A549 (cell line): ENCODE measurements at regions not wholly inside any gene's neighbourhood (a gene's known extent, or its start where the extent isn't known, plus 50 kb on each side); places are given as distances from the start of the nearest gene placed in this dataset.
A peak's percentile ranks its signal among the peaks of the same experiment; 100 is the strongest.

Source experiments
- ATAC-seq, 2 experiments: fragments of 200-7000 bp in 1 of 2; fragments of >200 bp in 1 of 2; cut with Nextera tagmentation in 1 of 2; cut with Tn5 transposase in 1 of 2; 3 replicates each; pipeline versions ENCODE4 v1.8.0 to v1.9.1; 2018 to 2020; ENCODE audit warnings: mild to moderate bottlenecking in 1 of 2, moderate library complexity in 1 of 2
- CTCF ChIA-PET: fragments of 300-600 bp; sonication (Branson Sonifier 250); formaldehyde crosslinking; extraction: SDS; loops from one replicate; lab custom pipeline; 2021; ENCODE audit warnings: antibody characterized with exemption, inconsistent platforms; lab: Yijun Ruan, JAX
- POLR2A ChIA-PET: fragments of 350-600 bp; formaldehyde crosslinking; extraction: SDS; loops from one replicate; lab custom pipeline; 2021; ENCODE audit warnings: antibody characterized with exemption, inconsistent platforms; lab: Yijun Ruan, JAX
- DNase-seq, 2 experiments: peaks; one replicate each; pipeline versions ENCODE4 v3.0.0 to v3.0.0-alpha.2; 2011 to 2016; ENCODE audit warnings: low read depth in 1 of 2, low spot score in 1 of 2
- FAIRE-seq: peaks from 2 replicates; lab custom pipeline; 2011; peaks lifted over from hg19 to GRCh38; lab: Jason Lieb, UNC
- H3K27ac ChIP-seq, 2 experiments: fragments of >200 bp; sonication (Bioruptor Twin); formaldehyde crosslinking; 3 replicates each; pipeline ENCODE4 v1.5.1; 2016 to 2017
- H3K4me1 ChIP-seq: fragments of >200 bp; sonication (Bioruptor Twin); formaldehyde crosslinking; 3 replicates; pipeline ENCODE4 v1.6.1; 2016
- H3K4me2 ChIP-seq: fragments of >200 bp; sonication (Bioruptor Twin); formaldehyde crosslinking; 3 replicates; pipeline ENCODE4 v1.6.1; 2016
- H3K4me3 ChIP-seq: fragments of >200 bp; sonication (Bioruptor Twin); formaldehyde crosslinking; 3 replicates; pipeline ENCODE4 v1.5.1; 2016
- H3K9me3 ChIP-seq: fragments of >200 bp; sonication (Bioruptor Twin); formaldehyde crosslinking; 3 replicates; pipeline ENCODE4 v1.6.1; 2016
- BHLHE40 ChIP-seq: IDR thresholded peaks from 2 replicates; pipeline ENCODE4 v1.6.1; 2012; ENCODE audit warnings: low read depth, low read length, inconsistent platforms
- CEBPB ChIP-seq, 2 experiments: fragments of >200 bp in 1 of 2; sonication (Bioruptor Twin) in 1 of 2; formaldehyde crosslinking in 1 of 2; IDR thresholded peaks; 2 replicates each; pipeline ENCODE4 v1.6.1; 2012 to 2016
- EHMT2 ChIP-seq: fragments of 200-600 bp; sonication (generic); IDR thresholded peaks from 2 replicates; pipeline ENCODE4 v1.6.1; 2016; ENCODE audit warnings: antibody characterized with exemption, low read depth, mild to moderate bottlenecking, moderate library complexity
- ESRRA ChIP-seq: fragments of 150-350 bp; IDR thresholded peaks from 2 replicates; pipeline ENCODE4 v1.6.1; 2014; ENCODE audit warnings: mild to moderate bottlenecking, low read length, borderline replicate concordance
- FOSB ChIP-seq: fragments of 250-450 bp; sonication (Bioruptor Pico); IDR thresholded peaks from 2 replicates; pipeline ENCODE4 v1.5.0; 2020; ENCODE audit warnings: mild to moderate bottlenecking, moderate library complexity
- FOSL2 ChIP-seq, 2 experiments: fragments of 450-650 bp in 1 of 2; fragments of >200 bp in 1 of 2; sonication (Bioruptor Twin) in 1 of 2; formaldehyde crosslinking; IDR thresholded peaks; 2 replicates each; pipeline versions ENCODE4 v1.5.0 to v1.6.1; 2016 to 2020; ENCODE audit warnings: mild to moderate bottlenecking in 1 of 2, moderate library complexity in 1 of 2
- GATA3 ChIP-seq: IDR thresholded peaks from 2 replicates; pipeline ENCODE4 v1.6.1; 2012; ENCODE audit warnings: borderline replicate concordance
- HEYL ChIP-seq: fragments of 250-450 bp; sonication (Bioruptor Pico); IDR thresholded peaks from 2 replicates; pipeline ENCODE4 v1.8.0; 2021; ENCODE audit warnings: mild to moderate bottlenecking, moderate library complexity
- HOXB13 ChIP-seq: fragments of 250-450 bp; sonication (Bioruptor Pico); IDR thresholded peaks from 2 replicates; pipeline ENCODE4 v1.5.0; 2020; ENCODE audit warnings: low read depth, mild to moderate bottlenecking, moderate library complexity
- JUNB ChIP-seq: fragments of >200 bp; sonication (Bioruptor Twin); formaldehyde crosslinking; IDR thresholded peaks from 2 replicates; pipeline ENCODE4 v1.6.1; 2016
- MAFK ChIP-seq: fragments of 450-650 bp; IDR thresholded peaks from 2 replicates; pipeline ENCODE4 v1.6.1; 2014; ENCODE audit not compliant: partially characterized antibody
- NPAS2 ChIP-seq: fragments of 250-450 bp; sonication (Bioruptor Pico); IDR thresholded peaks from 2 replicates; pipeline ENCODE4 v1.8.0; 2022; ENCODE audit warnings: mild to moderate bottlenecking, moderate library complexity, borderline replicate concordance
- POLR2A ChIP-seq: IDR thresholded peaks from 2 replicates; pipeline ENCODE4 v1.6.1; 2012; ENCODE audit warnings: mild to moderate bottlenecking, low read length
- RAD21 ChIP-seq, 2 experiments: fragments of >200 bp in 1 of 2; sonication (Bioruptor Twin) in 1 of 2; formaldehyde crosslinking in 1 of 2; IDR thresholded peaks in 1 of 2; conservative IDR thresholded peaks in 1 of 2; 2 replicates in 1 of 2; 3 replicates in 1 of 2; pipeline ENCODE4 v1.6.1; 2012 to 2018; ENCODE audit warnings: inconsistent platforms in 1 of 2
- RCOR1 ChIP-seq: fragments of 150-350 bp; IDR thresholded peaks from 2 replicates; pipeline ENCODE4 v1.6.1; 2014; ENCODE audit warnings: antibody characterized with exemption, low read length, low read depth
- SMC3 ChIP-seq: fragments of >200 bp; sonication (Bioruptor Twin); formaldehyde crosslinking; IDR thresholded peaks from 3 replicates; pipeline ENCODE4 v1.6.1; 2018; ENCODE audit warnings: inconsistent platforms
- SREBF2 ChIP-seq: fragments of 450-650 bp; IDR thresholded peaks from 2 replicates; pipeline ENCODE4 v1.6.1; 2014; ENCODE audit warnings: mild to moderate bottlenecking, moderate library complexity
- TFCP2L1 ChIP-seq: fragments of 250-450 bp; sonication (Bioruptor Pico); IDR thresholded peaks from 2 replicates; pipeline ENCODE4 v1.5.0; 2021; ENCODE audit warnings: mild to moderate bottlenecking
- ZNF302 ChIP-seq: fragments of 250-450 bp; sonication (Bioruptor Pico); IDR thresholded peaks from 2 replicates; pipeline ENCODE4 v1.9.0; 2021; ENCODE audit warnings: inconsistent platforms, mild to moderate bottlenecking, moderate library complexity
- ZSCAN20 ChIP-seq: fragments of 250-450 bp; sonication (Bioruptor Pico); IDR thresholded peaks from 2 replicates; pipeline ENCODE4 v1.8.0; 2022; ENCODE audit warnings: mild to moderate bottlenecking, moderate library complexity
- WGBS: methylation state at CpG from one replicate; pipeline ENCODE4 v1.1.6; 2017; ENCODE audit errors: missing lambda C conversion rate; 5-methylcytosine and 5-hydroxymethylcytosine counted together
- TF ChIP-seq, protein P1 (sequence below): fragments of 450-650 bp; IDR thresholded peaks from 2 replicates; pipeline ENCODE4 v1.6.1; 2014; ENCODE audit warnings: antibody characterized with exemption
- TF ChIP-seq, protein P2 (sequence below): IDR thresholded peaks from 2 replicates; pipeline ENCODE4 v1.6.1; 2012; ENCODE audit warnings: low read depth, borderline replicate concordance
- TF ChIP-seq, protein P3 (sequence below): IDR thresholded peaks from 2 replicates; pipeline ENCODE4 v1.6.1; 2012
- TF ChIP-seq, protein P4 (sequence below): fragments of 150-350 bp; IDR thresholded peaks from 2 replicates; pipeline ENCODE4 v1.6.1; 2014; ENCODE audit warnings: low read depth, mild to moderate bottlenecking, low read length
- TF ChIP-seq, protein P5 (sequence below): fragments of >200 bp; sonication (Bioruptor Twin); formaldehyde crosslinking; IDR thresholded peaks from 3 replicates; pipeline ENCODE4 v1.5.1; 2016
- TF ChIP-seq, protein P6 (sequence below): fragments of 250-450 bp; sonication (Bioruptor Pico); IDR thresholded peaks from 2 replicates; pipeline ENCODE4 v1.5.0; 2021; ENCODE audit warnings: mild to moderate bottlenecking, moderate library complexity, borderline replicate concordance

DNA sequence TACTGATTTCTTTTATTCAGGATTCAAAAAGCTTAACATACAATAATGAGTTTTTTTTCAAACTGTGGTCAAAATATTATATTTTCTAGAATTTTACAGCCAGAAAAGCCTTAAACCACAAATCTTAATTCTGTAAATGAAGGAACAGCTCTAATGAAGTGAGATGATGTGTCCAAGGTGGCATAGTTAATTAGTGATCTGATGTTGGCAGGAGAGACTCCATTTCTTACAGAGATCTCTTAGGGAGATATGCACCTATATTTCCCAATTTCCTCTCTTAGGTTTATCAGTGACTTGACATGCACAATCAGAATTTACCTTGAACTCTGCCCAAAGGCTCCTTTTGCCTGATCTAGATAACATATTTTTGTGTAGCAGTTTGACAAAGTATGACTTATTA is 211.1 kb upstream of the ZNF804B start:
- FAIRE-seq = no peak
- Histone ChIP-seq H3K4me3 (no peak overlapping the region), H3K9me3 (peaks cover 5% of the 10 kb centered on the region; the same call in 1 of the 3 replicates), H3K27ac (no peak overlapping the region), H3K4me1 (no peaks in the 10 kb centered on the region), H3K4me2 (no peak overlapping the region)
- CTCF ChIA-PET = interaction anchor here (1.3 kb wide), 1 partner anchor 14 kb away, joined by 3 read pairs; no protein-coding TSS in a partner anchor
- DNase-seq = no peak
- ATAC-seq = no peak
- POLR2A ChIA-PET = no interaction called here
- TF ChIP-seq CEBPB (IDR thresholded peaks at IDR 0.05) (no peak), ESRRA (no peak), FOSL2 (IDR thresholded peaks at IDR 0.05) (no peak), FOSL2 (CRISPR knock-in tag; IDR thresholded peaks at IDR 0.05) (no peak), TFCP2L1 (CRISPR knock-in tag) (no peak), RCOR1 (no peak), HEYL (CRISPR knock-in tag) (no peak), SREBF2 (no peak), ZNF302 (CRISPR knock-in tag) (no peak), FOSB (CRISPR knock-in tag) (no peak)
- TF ChIP-seq, protein P1, sequence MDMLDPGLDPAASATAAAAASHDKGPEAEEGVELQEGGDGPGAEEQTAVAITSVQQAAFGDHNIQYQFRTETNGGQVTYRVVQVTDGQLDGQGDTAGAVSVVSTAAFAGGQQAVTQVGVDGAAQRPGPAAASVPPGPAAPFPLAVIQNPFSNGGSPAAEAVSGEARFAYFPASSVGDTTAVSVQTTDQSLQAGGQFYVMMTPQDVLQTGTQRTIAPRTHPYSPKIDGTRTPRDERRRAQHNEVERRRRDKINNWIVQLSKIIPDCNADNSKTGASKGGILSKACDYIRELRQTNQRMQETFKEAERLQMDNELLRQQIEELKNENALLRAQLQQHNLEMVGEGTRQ = no peak
- TF ChIP-seq, protein P2, sequence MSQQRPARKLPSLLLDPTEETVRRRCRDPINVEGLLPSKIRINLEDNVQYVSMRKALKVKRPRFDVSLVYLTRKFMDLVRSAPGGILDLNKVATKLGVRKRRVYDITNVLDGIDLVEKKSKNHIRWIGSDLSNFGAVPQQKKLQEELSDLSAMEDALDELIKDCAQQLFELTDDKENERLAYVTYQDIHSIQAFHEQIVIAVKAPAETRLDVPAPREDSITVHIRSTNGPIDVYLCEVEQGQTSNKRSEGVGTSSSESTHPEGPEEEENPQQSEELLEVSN = no peak

DNA sequence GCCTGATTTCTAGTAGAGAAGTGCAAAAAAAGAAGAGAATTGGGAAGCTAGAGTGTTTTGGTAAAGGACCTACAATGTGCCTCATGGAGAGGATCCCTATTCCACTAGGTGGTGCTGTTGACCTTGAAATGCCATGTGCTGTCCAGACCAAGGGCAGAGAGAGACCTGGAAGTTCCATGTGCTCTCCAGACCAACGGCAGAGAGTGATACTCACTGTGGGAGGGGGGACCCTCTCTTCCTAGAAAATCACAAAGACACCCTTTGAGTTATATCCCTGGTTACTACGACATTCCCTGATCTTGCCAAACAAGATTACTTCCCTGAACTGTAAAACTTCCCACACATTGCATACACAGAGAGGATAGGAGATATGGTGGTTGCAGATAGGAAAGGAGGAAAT is 212.7 kb upstream of the ZNF804B start:
- CTCF ChIA-PET = interaction anchor here (1.2 to 2.0 kb wide), 2 partner anchors 10 to 288 kb away, joined by 3 to 5 read pairs; no protein-coding TSS in a partner anchor
- no peaks in the 10 kb centered on the region for H3K4me1 ChIP-seq
- H3K4me2 ChIP-seq = no peak overlapping the region
- POLR2A ChIA-PET = no interaction called here
- no peak overlapping the region for H3K27ac ChIP-seq
- H3K4me3 ChIP-seq = no peak overlapping the region
- TF ChIP-seq, protein P3, sequence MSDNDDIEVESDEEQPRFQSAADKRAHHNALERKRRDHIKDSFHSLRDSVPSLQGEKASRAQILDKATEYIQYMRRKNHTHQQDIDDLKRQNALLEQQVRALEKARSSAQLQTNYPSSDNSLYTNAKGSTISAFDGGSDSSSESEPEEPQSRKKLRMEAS = peak; percentile 46; the same call in 1 of the 2 replicates
- TF ChIP-seq ZSCAN20 (CRISPR knock-in tag) (no peak), RAD21 (conservative IDR thresholded peaks at IDR 0.05 in 1 of 2, IDR thresholded peaks at IDR 0.05 in 1 of 2) (peak; percentile 46 to 73; a peak in 4 of 5 replicates), BHLHE40 (no peak), SMC3 (peak; percentile 26; the same call in 2 of the 3 replicates), HOXB13 (CRISPR knock-in tag) (no peak)
- TF ChIP-seq, protein P4, sequence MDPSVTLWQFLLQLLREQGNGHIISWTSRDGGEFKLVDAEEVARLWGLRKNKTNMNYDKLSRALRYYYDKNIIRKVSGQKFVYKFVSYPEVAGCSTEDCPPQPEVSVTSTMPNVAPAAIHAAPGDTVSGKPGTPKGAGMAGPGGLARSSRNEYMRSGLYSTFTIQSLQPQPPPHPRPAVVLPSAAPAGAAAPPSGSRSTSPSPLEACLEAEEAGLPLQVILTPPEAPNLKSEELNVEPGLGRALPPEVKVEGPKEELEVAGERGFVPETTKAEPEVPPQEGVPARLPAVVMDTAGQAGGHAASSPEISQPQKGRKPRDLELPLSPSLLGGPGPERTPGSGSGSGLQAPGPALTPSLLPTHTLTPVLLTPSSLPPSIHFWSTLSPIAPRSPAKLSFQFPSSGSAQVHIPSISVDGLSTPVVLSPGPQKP = no peak
- TF ChIP-seq, protein P5, sequence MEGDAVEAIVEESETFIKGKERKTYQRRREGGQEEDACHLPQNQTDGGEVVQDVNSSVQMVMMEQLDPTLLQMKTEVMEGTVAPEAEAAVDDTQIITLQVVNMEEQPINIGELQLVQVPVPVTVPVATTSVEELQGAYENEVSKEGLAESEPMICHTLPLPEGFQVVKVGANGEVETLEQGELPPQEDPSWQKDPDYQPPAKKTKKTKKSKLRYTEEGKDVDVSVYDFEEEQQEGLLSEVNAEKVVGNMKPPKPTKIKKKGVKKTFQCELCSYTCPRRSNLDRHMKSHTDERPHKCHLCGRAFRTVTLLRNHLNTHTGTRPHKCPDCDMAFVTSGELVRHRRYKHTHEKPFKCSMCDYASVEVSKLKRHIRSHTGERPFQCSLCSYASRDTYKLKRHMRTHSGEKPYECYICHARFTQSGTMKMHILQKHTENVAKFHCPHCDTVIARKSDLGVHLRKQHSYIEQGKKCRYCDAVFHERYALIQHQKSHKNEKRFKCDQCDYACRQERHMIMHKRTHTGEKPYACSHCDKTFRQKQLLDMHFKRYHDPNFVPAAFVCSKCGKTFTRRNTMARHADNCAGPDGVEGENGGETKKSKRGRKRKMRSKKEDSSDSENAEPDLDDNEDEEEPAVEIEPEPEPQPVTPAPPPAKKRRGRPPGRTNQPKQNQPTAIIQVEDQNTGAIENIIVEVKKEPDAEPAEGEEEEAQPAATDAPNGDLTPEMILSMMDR = peak; percentile 47
- 7% methylated on average over 2 of the region's 2 CpGs for WGBS
- DNase-seq (peak; percentile 5 to 54), FAIRE-seq (no peak), ATAC-seq (peak in 1 of 2 experiments; percentile 76; a peak in 3 of 6 replicates)
- H3K9me3 ChIP-seq = peaks cover 5% of the 10 kb centered on the region; the same call in 1 of the 3 replicates

DNA sequence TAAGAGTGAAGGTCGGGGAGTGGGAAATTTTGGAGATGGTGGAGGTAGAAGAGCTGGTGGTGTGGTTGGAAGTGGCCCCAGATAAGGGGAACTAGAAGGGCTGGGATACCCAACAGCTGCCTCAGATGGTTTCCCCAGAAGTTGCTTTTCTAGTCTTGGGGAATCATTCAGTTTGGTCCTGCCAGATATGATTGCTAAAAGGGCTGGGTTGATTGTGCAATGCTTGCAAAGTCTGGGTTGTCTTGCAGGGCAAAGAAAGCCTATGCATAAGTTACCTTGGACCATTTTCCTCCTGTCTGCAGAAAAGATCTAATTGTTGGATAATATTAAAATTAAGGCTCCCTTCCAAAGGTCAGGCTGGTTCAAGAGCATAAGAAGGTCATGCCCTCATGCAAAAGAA is 213.8 kb upstream of the ZNF804B start:
- Histone ChIP-seq H3K27ac (no peak overlapping the region), H3K9me3 (peaks cover 5% of the 10 kb centered on the region; the same call in 1 of the 3 replicates), H3K4me1 (no peaks in the 10 kb centered on the region), H3K4me2 (no peak overlapping the region), H3K4me3 (no peak overlapping the region)
- POLR2A ChIA-PET = no interaction called here
- CTCF ChIA-PET = no interaction called here
- DNase-seq = no peak
- no peak for TF ChIP-seq MAFK
- TF ChIP-seq CEBPB (IDR thresholded peaks at IDR 0.05) = no peak
- TF ChIP-seq POLR2A = no peak
- TF ChIP-seq, protein P2 = no peak
- TF ChIP-seq, protein P6, sequence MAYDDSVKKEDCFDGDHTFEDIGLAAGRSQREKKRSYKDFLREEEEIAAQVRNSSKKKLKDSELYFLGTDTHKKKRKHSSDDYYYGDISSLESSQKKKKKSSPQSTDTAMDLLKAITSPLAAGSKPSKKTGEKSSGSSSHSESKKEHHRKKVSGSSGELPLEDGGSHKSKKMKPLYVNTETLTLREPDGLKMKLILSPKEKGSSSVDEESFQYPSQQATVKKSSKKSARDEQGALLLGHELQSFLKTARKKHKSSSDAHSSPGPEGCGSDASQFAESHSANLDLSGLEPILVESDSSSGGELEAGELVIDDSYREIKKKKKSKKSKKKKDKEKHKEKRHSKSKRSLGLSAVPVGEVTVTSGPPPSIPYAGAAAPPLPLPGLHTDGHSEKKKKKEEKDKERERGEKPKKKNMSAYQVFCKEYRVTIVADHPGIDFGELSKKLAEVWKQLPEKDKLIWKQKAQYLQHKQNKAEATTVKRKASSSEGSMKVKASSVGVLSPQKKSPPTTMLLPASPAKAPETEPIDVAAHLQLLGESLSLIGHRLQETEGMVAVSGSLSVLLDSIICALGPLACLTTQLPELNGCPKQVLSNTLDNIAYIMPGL = no peak
- TF ChIP-seq EHMT2 = no peak
- TF ChIP-seq NPAS2 (CRISPR knock-in tag) = no peak
- no peak for TF ChIP-seq FOSL2 (IDR thresholded peaks at IDR 0.05)
- TF ChIP-seq FOSL2 (CRISPR knock-in tag; IDR thresholded peaks at IDR 0.05) = no peak
- TF ChIP-seq GATA3 = no peak
- TF ChIP-seq JUNB = no peak
- TF ChIP-seq, protein P3 = no peak
- ATAC-seq = no peak
- no peak for FAIRE-seq
- 0% methylated on average over 1 of the region's 1 CpG for WGBS
